Nephron progenitor cell (in vitro differentiated cells): ENCODE measurements at regions not wholly inside any gene's neighbourhood (a gene's known extent, or its start where the extent isn't known, plus 50 kb on each side); places are given as distances from the start of the nearest gene placed in this dataset.
A peak's percentile ranks its signal among the peaks of the same experiment; 100 is the strongest.

Experiments used
- DNase-seq: peaks from one replicate; pipeline ENCODE4 v3.0.0; 2021
- H3K27ac Mint-ChIP-seq: 2 replicates; pipeline ENCODE4 v1.8.0; 2021; ENCODE audit warnings: mild to moderate bottlenecking, moderate library complexity, mixed read lengths
- H3K27me3 Mint-ChIP-seq: 2 replicates; pipeline ENCODE4 v1.8.0; 2021; ENCODE audit warnings: mild to moderate bottlenecking, low read depth, mixed read lengths; ENCODE audit not compliant: poor library complexity
- H3K36me3 Mint-ChIP-seq: 2 replicates; pipeline ENCODE4 v1.8.0; 2021; ENCODE audit warnings: low read depth, mixed read lengths
- H3K4me1 Mint-ChIP-seq: 2 replicates; pipeline ENCODE4 v1.8.0; 2021; ENCODE audit warnings: mixed read lengths
- H3K4me3 Mint-ChIP-seq: 2 replicates; pipeline ENCODE4 v1.8.0; 2021; ENCODE audit warnings: mild to moderate bottlenecking, moderate library complexity, mixed read lengths
- H3K9me3 Mint-ChIP-seq: 2 replicates; pipeline ENCODE4 v1.8.0; 2021; ENCODE audit warnings: mild to moderate bottlenecking, moderate library complexity, mixed read lengths
- CTCF ChIP-seq: fragments of 200-600 bp; sonication (generic); IDR thresholded peaks from 2 replicates; pipeline ENCODE4 v1.5.0; 2021; ENCODE audit warnings: antibody characterized with exemption

- DNase-seq, result no peak
- no peak overlapping the region for H3K4me3 Mint-ChIP-seq
- H3K4me1 Mint-ChIP-seq, result no peaks in the 10 kb centered on the region
- TF ChIP-seq CTCF, result no peak
- H3K36me3 Mint-ChIP-seq, result peaks cover 35% of the 10 kb centered on the region
- no peaks in the 10 kb centered on the region for H3K27me3 Mint-ChIP-seq
- H3K27ac Mint-ChIP-seq, result no peak overlapping the region
- peaks cover 86% of the 10 kb centered on the region for H3K9me3 Mint-ChIP-seq
Observed at GRCh38 chr9:2311920-2312319, 296.8 kb downstream of the SMARCA2 start.

GRCh38 chr9:2313512-2313911, 298.4 kb downstream of the SMARCA2 start:
- TF ChIP-seq CTCF, result no peak
- Mint-ChIP-seq H3K36me3 (peaks cover 35% of the 10 kb centered on the region), H3K27ac (no peak overlapping the region), H3K27me3 (peaks cover 5% of the 10 kb centered on the region), H3K4me3 (no peak overlapping the region), H3K9me3 (peaks cover 86% of the 10 kb centered on the region), H3K4me1 (no peaks in the 10 kb centered on the region)
- DNase-seq, result no peak

GRCh38 chr9:2317591-2317990, 302.4 kb downstream of the SMARCA2 start:
- no peak overlapping the region for H3K4me3 Mint-ChIP-seq
- no peak for DNase-seq
- H3K9me3 Mint-ChIP-seq, result peaks cover 64% of the 10 kb centered on the region
- peaks cover 22% of the 10 kb centered on the region for H3K36me3 Mint-ChIP-seq
- peak overlapping the region; percentile 42 for H3K27ac Mint-ChIP-seq
- H3K4me1 Mint-ChIP-seq, result peaks cover 5% of the 10 kb centered on the region
- TF ChIP-seq CTCF, result no peak
- H3K27me3 Mint-ChIP-seq, result peaks cover 8% of the 10 kb centered on the region

GRCh38 chr9:2319421-2319820, 302.2 kb upstream of the VLDLR start:
- DNase-seq, result no peak
- Mint-ChIP-seq H3K27me3 (peaks cover 8% of the 10 kb centered on the region), H3K27ac (no peak overlapping the region), H3K4me1 (peaks cover 5% of the 10 kb centered on the region), H3K9me3 (peaks cover 46% of the 10 kb centered on the region), H3K4me3 (no peak overlapping the region), H3K36me3 (peaks cover 13% of the 10 kb centered on the region)
- TF ChIP-seq CTCF, result no peak

- Mint-ChIP-seq H3K4me1 (peaks cover 5% of the 10 kb centered on the region), H3K9me3 (peaks cover 39% of the 10 kb centered on the region), H3K27ac (no peak overlapping the region), H3K27me3 (peaks cover 8% of the 10 kb centered on the region), H3K4me3 (no peak overlapping the region), H3K36me3 (peaks cover 6% of the 10 kb centered on the region)
- TF ChIP-seq CTCF, result no peak
- no peak for DNase-seq
Observed at GRCh38 chr9:2320114-2320513, 301.5 kb upstream of the VLDLR start.

GRCh38 chr9:2320632-2321031, 301.0 kb upstream of the VLDLR start:
- DNase-seq, result no peak
- Mint-ChIP-seq H3K27me3 (peaks cover 8% of the 10 kb centered on the region), H3K27ac (no peak overlapping the region), H3K4me3 (no peak overlapping the region), H3K4me1 (peaks cover 5% of the 10 kb centered on the region), H3K36me3 (peaks cover 1% of the 10 kb centered on the region), H3K9me3 (peaks cover 34% of the 10 kb centered on the region)
- no peak for TF ChIP-seq CTCF
